H1 (cell line): ENCODE measurements at regions not wholly inside any gene's neighbourhood (a gene's known extent, or its start where the extent isn't known, plus 50 kb on each side); places are given as distances from the start of the nearest gene placed in this dataset.

Source experiments
- CTCF ChIA-PET: fragments of 300-600 bp; sonication (Branson Sonifier 250); formaldehyde crosslinking; loops from one replicate; lab custom pipeline; 2021; ENCODE audit not compliant: partially characterized antibody; lab: Charles Lee
- POLR2A ChIA-PET: fragments of 300-600 bp; sonication (Branson Sonifier 250); formaldehyde crosslinking; loops from one replicate; lab custom pipeline; 2021; ENCODE audit warnings: inconsistent platforms; ENCODE audit not compliant: partially characterized antibody; lab: Charles Lee
- DNase-seq, 2 experiments: peaks; one replicate each; pipeline versions ENCODE4 v3.0.0 to v3.0.0-alpha.2; 2010 to 2022; ENCODE audit warnings: low spot score in 2 of 2, low read depth in 1 of 2, mixed read lengths in 1 of 2
- FAIRE-seq: peaks from 2 replicates; lab custom pipeline; 2011; peaks lifted over from hg19 to GRCh38; lab: Jason Lieb, UNC
- H2AFZ ChIP-seq: 2 replicates; pipeline ENCODE4 v1.8.1; 2012; ENCODE audit warnings: low read length, inconsistent platforms
- H2AK5ac ChIP-seq: 2 replicates; pipeline ENCODE4 v1.6.1; 2013; ENCODE audit warnings: low read depth, low read length
- H2BK120ac ChIP-seq: replicated peaks from 2 replicates; pipeline ENCODE3; 2013; ENCODE audit warnings: low read depth, low read length, inconsistent platforms
- H2BK12ac ChIP-seq: 2 replicates; pipeline ENCODE4 v1.6.1; 2013; ENCODE audit warnings: low read depth, low read length
- H2BK15ac ChIP-seq: 2 replicates; pipeline ENCODE4 v1.6.1; 2013; ENCODE audit warnings: low read length
- H2BK20ac ChIP-seq: 2 replicates; pipeline ENCODE4 v1.6.1; 2013; ENCODE audit warnings: low read length
- H2BK5ac ChIP-seq: 2 replicates; pipeline ENCODE4 v1.6.1; 2013; ENCODE audit warnings: low read depth, low read length
- H3K14ac ChIP-seq: 2 replicates; pipeline ENCODE4 v1.6.1; 2013; ENCODE audit warnings: inconsistent platforms; ENCODE audit not compliant: insufficient read length
- H3K18ac ChIP-seq: 2 replicates; pipeline ENCODE4 v1.6.1; 2013; ENCODE audit warnings: low read length; ENCODE audit errors: extremely low read depth
- H3K23ac ChIP-seq: 2 replicates; pipeline ENCODE4 v1.6.1; 2013; ENCODE audit warnings: inconsistent platforms; ENCODE audit not compliant: insufficient read length
- H3K23me2 ChIP-seq: 2 replicates; pipeline ENCODE4 v1.6.1; 2013; ENCODE audit warnings: low read depth, low read length
- H3K27ac ChIP-seq: 2 replicates; pipeline ENCODE4 v1.6.1; 2011; ENCODE audit warnings: low read depth, low read length, inconsistent platforms
- H3K27me3 ChIP-seq, 4 experiments: replicated peaks in 1 of 4; 1 replicate in 1 of 4; 2 replicates in 3 of 4; pipeline versions ENCODE4 v1.6.1 to v1.8.1; 2011 to 2013; ENCODE audit warnings: low read length in 3 of 4, mild to moderate bottlenecking in 3 of 4, inconsistent platforms in 2 of 4, mixed read lengths in 2 of 4, moderate library complexity in 1 of 4; ENCODE audit not compliant: control insufficient read depth in 3 of 4, insufficient read depth in 3 of 4; ENCODE audit errors: extremely low read depth in 1 of 4
- H3K36me3 ChIP-seq, 4 experiments: 2 replicates each; pipeline versions ENCODE4 v1.6.1 to v1.8.1; 2011 to 2013; ENCODE audit warnings: mild to moderate bottlenecking in 4 of 4, low read length in 3 of 4, moderate library complexity in 2 of 4, control low read depth in 1 of 4, inconsistent platforms in 1 of 4; ENCODE audit not compliant: insufficient read depth in 4 of 4, control insufficient read depth in 2 of 4
- H3K4ac ChIP-seq: replicated peaks from 2 replicates; pipeline ENCODE3; 2013; ENCODE audit warnings: low read length, low read depth, mixed read lengths, inconsistent platforms; ENCODE audit not compliant: insufficient read length
- H3K4me1 ChIP-seq, 4 experiments: replicated peaks in 1 of 4; 1 replicate in 1 of 4; 2 replicates in 3 of 4; pipeline versions ENCODE4 v1.6.1 to v1.8.1; 2011 to 2013; ENCODE audit warnings: low read length in 3 of 4, inconsistent platforms in 2 of 4, mixed read lengths in 1 of 4; ENCODE audit not compliant: insufficient read depth in 4 of 4, control insufficient read depth in 3 of 4
- H3K4me2 ChIP-seq, 2 experiments: 2 replicates each; pipeline versions ENCODE4 v1.6.1 to v1.8.1; 2011 to 2013; ENCODE audit warnings: low read depth in 2 of 2, low read length in 2 of 2, control low read depth in 1 of 2, inconsistent platforms in 1 of 2, mild to moderate bottlenecking in 1 of 2; ENCODE audit not compliant: insufficient read depth in 1 of 2
- H3K4me3 ChIP-seq, 4 experiments: fragments of 200-600, 300-600 bp in 1 of 4; sonication (generic), shearing (Covaris generic), sonication (Bioruptor Twin) in 1 of 4; 2 replicates each; pipeline versions ENCODE4 v1.5.1 to v1.8.1; 2011 to 2016; ENCODE audit warnings: low read length in 4 of 4, low read depth in 3 of 4, control low read depth in 2 of 4, inconsistent platforms in 2 of 4, mild to moderate bottlenecking in 2 of 4, mixed read lengths in 1 of 4, moderate library complexity in 1 of 4; ENCODE audit not compliant: insufficient read depth in 2 of 4; ENCODE audit errors: extremely low read depth in 1 of 4
- H3K56ac ChIP-seq: replicated peaks from 2 replicates; pipeline ENCODE3; 2013; ENCODE audit warnings: low read depth, mild to moderate bottlenecking, mixed read lengths, low read length, inconsistent platforms; ENCODE audit not compliant: insufficient read length
- H3K79me1 ChIP-seq: 2 replicates; pipeline ENCODE4 v1.6.1; 2013; ENCODE audit warnings: low read depth, low read length, control low read depth
- H3K79me2 ChIP-seq, 2 experiments: 2 replicates each; pipeline versions ENCODE4 v1.6.1 to v1.8.1; 2012 to 2013; ENCODE audit warnings: low read length in 2 of 2, mild to moderate bottlenecking in 2 of 2, inconsistent platforms in 1 of 2; ENCODE audit not compliant: insufficient read depth in 2 of 2, control insufficient read depth in 1 of 2
- H3K9ac ChIP-seq, 4 experiments: replicated peaks in 1 of 4; 1 replicate in 1 of 4; 2 replicates in 3 of 4; pipeline versions ENCODE4 v1.6.1 to v1.8.1; 2011 to 2013; ENCODE audit warnings: low read depth in 3 of 4, low read length in 3 of 4, control low read depth in 2 of 4, mild to moderate bottlenecking in 2 of 4, moderate library complexity in 2 of 4, inconsistent platforms in 1 of 4; ENCODE audit errors: extremely low read depth in 1 of 4
- H3K9me3 ChIP-seq, 2 experiments: 2 replicates each; pipeline versions ENCODE4 v1.6.1 to v1.8.1; 2012 to 2013; ENCODE audit warnings: mild to moderate bottlenecking in 2 of 2, moderate library complexity in 2 of 2, control low read depth in 1 of 2, inconsistent platforms in 1 of 2, low read depth in 1 of 2, low read length in 1 of 2, mixed read lengths in 1 of 2; ENCODE audit not compliant: insufficient read depth in 2 of 2
- H4K20me1 ChIP-seq, 2 experiments: replicated peaks in 1 of 2; 2 replicates each; pipeline versions ENCODE3 to v1.8.1; 2011 to 2013; ENCODE audit warnings: inconsistent platforms in 2 of 2, low read length in 2 of 2, mild to moderate bottlenecking in 1 of 2; ENCODE audit not compliant: insufficient read depth in 2 of 2, control insufficient read depth in 1 of 2
- H4K5ac ChIP-seq: 2 replicates; pipeline ENCODE4 v1.6.1; 2013; ENCODE audit warnings: low read length, low read depth, mixed read lengths, inconsistent platforms; ENCODE audit not compliant: insufficient read length
- H4K8ac ChIP-seq: 2 replicates; pipeline ENCODE4 v1.8.0; 2013; ENCODE audit warnings: mild to moderate bottlenecking, moderate library complexity, low read length, inconsistent platforms; ENCODE audit not compliant: insufficient read depth; ENCODE audit errors: extremely low read depth
- H4K91ac ChIP-seq: replicated peaks from 2 replicates; pipeline ENCODE3; 2013; ENCODE audit warnings: low read length, mixed read lengths, inconsistent platforms; ENCODE audit not compliant: insufficient read length
- CBX5 ChIP-seq: fragments of 300-800, 300-1000 bp; sonication (generic); IDR thresholded peaks from 2 replicates; pipeline ENCODE4 v1.7.1; 2016; ENCODE audit warnings: antibody characterized with exemption, low read length, low read depth
- CEBPB ChIP-seq: IDR thresholded peaks from 2 replicates; pipeline ENCODE4 v1.6.1; 2012; ENCODE audit warnings: low read depth, low read length
- FOSL1 ChIP-seq: IDR thresholded peaks from 2 replicates; pipeline ENCODE4 v1.6.1; 2011; ENCODE audit warnings: mild to moderate bottlenecking, low read depth, low read length, moderate library complexity; ENCODE audit not compliant: insufficient read depth
- JUN ChIP-seq: IDR thresholded peaks from 2 replicates; pipeline ENCODE4 v1.6.1; 2011; ENCODE audit warnings: low read depth, mild to moderate bottlenecking, improper control_type of control experiment, low read length
- KDM1A ChIP-seq: fragments of 200-600, 300-600 bp; sonication (generic); IDR thresholded peaks from 2 replicates; pipeline ENCODE4 v1.7.1; 2016; ENCODE audit warnings: mild to moderate bottlenecking, low read length, borderline replicate concordance
- MAFK ChIP-seq: IDR thresholded peaks from 2 replicates; pipeline ENCODE4 v1.6.1; 2012; ENCODE audit warnings: low read depth, mild to moderate bottlenecking, improper control_type of control experiment, low read length
- MAX ChIP-seq: IDR thresholded peaks from 2 replicates; pipeline ENCODE4 v1.6.1; 2012; ENCODE audit warnings: inconsistent platforms
- NRF1 ChIP-seq: IDR thresholded peaks from 2 replicates; pipeline ENCODE4 v1.6.1; 2011; ENCODE audit warnings: mild to moderate bottlenecking, low read depth, low read length, improper control_type of control experiment
- PHF8 ChIP-seq: fragments of 200-600 bp; sonication (generic); conservative IDR thresholded peaks from 2 replicates; pipeline ENCODE4 v1.7.1; 2012; ENCODE audit warnings: low read depth, mild to moderate bottlenecking, inconsistent platforms, low read length, moderate library complexity
- POU5F1 ChIP-seq: IDR thresholded peaks from 2 replicates; pipeline ENCODE4 v1.6.1; 2011; ENCODE audit warnings: low read depth, mild to moderate bottlenecking, low read length, moderate library complexity
- SP1 ChIP-seq: IDR thresholded peaks from 2 replicates; pipeline ENCODE4 v1.6.1; 2011; ENCODE audit warnings: low read depth, low read length
- SP2 ChIP-seq: IDR thresholded peaks from 2 replicates; pipeline ENCODE4 v1.6.1; 2012; ENCODE audit warnings: mild to moderate bottlenecking, low read length, inconsistent platforms
- TEAD4 ChIP-seq: IDR thresholded peaks from 2 replicates; pipeline ENCODE4 v1.6.1; 2012; ENCODE audit warnings: low read depth, low read length, inconsistent platforms, mixed read lengths
- YY1 ChIP-seq: IDR thresholded peaks from 2 replicates; pipeline ENCODE4 v1.6.1; 2011; ENCODE audit warnings: low read depth, mild to moderate bottlenecking, low read length
- WGBS, 2 experiments: shearing (Covaris generic) in 1 of 2; methylation state at CpG; one replicate each; pipeline versions ENCODE4 v1.1.6 to v1.1.7; 2013 to 2015; ENCODE audit warnings: low lambda C conversion rate in 2 of 2, mixed read lengths in 2 of 2, inconsistent platforms in 1 of 2, low coverage in 1 of 2, missing lambda C conversion rate in 1 of 2; ENCODE audit not compliant: insufficient replicate concordance in 2 of 2, insufficient coverage in 1 of 2, insufficient read length in 1 of 2; ENCODE audit errors: extremely low coverage in 1 of 2, missing lambda C conversion rate in 1 of 2; 5-methylcytosine and 5-hydroxymethylcytosine counted together
- TF ChIP-seq, protein P1 (sequence below): IDR thresholded peaks from 2 replicates; pipeline ENCODE4 v1.6.1; 2011; ENCODE audit warnings: low read length, improper control_type of control experiment

DNA sequence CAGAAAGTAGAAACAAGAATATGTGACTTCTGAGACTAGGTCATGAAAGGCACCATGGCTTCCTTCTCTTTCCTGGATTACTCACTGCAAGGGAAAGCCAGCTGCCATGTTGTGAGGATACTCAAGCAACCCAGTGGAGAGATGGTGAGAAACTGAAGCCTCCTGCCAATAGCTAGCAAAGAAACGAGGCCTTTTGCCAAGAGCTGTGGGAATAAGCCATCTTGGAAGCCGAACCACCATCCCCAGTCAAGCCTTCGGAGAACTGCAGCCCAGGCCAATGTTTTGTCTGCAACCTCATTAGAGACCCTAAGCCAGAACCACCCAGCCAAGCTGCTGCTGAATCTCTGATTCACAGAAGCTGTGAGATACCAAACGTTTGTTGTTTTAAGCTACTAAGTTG lies 104.7 kb upstream of the CRHR1 start:
- H3K27ac ChIP-seq = no peak overlapping the region
- no peak overlapping the region for H2AFZ ChIP-seq
- no peak overlapping the region for H4K8ac ChIP-seq
- DNase-seq = no peak
- H3K79me1 ChIP-seq = no peaks in the 10 kb centered on the region
- H3K4me3 ChIP-seq = no peak overlapping the region
- 0 out of 4 replicates have a peak, but pooled peaks cover 0 to 4% of the 10 kb centered on the region in 2 experiments for H3K9me3 ChIP-seq
- 69% methylated on average over 4 of the region's 4 CpGs; no CpG with 5 or more reads in 1 of the 2 experiments for WGBS, 2 experiments
- H3K14ac ChIP-seq = no peak overlapping the region
- CTCF ChIA-PET = interaction anchor here (0.8 to 3.0 kb wide), 10 partner anchors 9 to 103 kb away, joined by 3 to 13 read pairs (median 5); no protein-coding TSS in a partner anchor
- no peak overlapping the region for H2BK15ac ChIP-seq
- H2BK120ac ChIP-seq = no peak overlapping the region
- no peak overlapping the region for H2AK5ac ChIP-seq
- H3K23ac ChIP-seq = no peak overlapping the region
- H4K20me1 ChIP-seq = no peaks in the 10 kb centered on the region
- no peaks in the 10 kb centered on the region for H3K23me2 ChIP-seq
- H3K36me3 ChIP-seq = no peaks in the 10 kb centered on the region
- H3K9ac ChIP-seq = no peak overlapping the region
- no peak overlapping the region for H4K5ac ChIP-seq
- H3K79me2 ChIP-seq = no peaks in the 10 kb centered on the region
- H3K4me1 ChIP-seq = peaks cover 0 to 7% (median 2%) of the 10 kb centered on the region in 4 experiments; a peak in 2 of 7 replicates
- no peak overlapping the region for H3K56ac ChIP-seq
- POLR2A ChIA-PET = no interaction called here
- H2BK20ac ChIP-seq = no peak overlapping the region
- H4K91ac ChIP-seq = no peak overlapping the region
- no peak overlapping the region for H3K4me2 ChIP-seq
- H3K4ac ChIP-seq = no peak overlapping the region
- FAIRE-seq = no peak
- H3K18ac ChIP-seq = no peak overlapping the region
- H2BK12ac ChIP-seq = no peak overlapping the region
- H3K27me3 ChIP-seq = no peaks in the 10 kb centered on the region
- no peak overlapping the region for H2BK5ac ChIP-seq
- TF ChIP-seq MAFK (no peak), FOSL1 (no peak), MAX (no peak), PHF8 (no peak), CBX5 (no peak), NRF1 (no peak), SP1 (no peak), JUN (no peak), YY1 (no peak), KDM1A (no peak), SP2 (no peak), TEAD4 (no peak), POU5F1 (no peak), CEBPB (no peak)
- TF ChIP-seq, protein P1, sequence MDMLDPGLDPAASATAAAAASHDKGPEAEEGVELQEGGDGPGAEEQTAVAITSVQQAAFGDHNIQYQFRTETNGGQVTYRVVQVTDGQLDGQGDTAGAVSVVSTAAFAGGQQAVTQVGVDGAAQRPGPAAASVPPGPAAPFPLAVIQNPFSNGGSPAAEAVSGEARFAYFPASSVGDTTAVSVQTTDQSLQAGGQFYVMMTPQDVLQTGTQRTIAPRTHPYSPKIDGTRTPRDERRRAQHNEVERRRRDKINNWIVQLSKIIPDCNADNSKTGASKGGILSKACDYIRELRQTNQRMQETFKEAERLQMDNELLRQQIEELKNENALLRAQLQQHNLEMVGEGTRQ = no peak
